Mesenchymal stem cell (in vitro differentiated cells and primary cell): ENCODE measurements at regions not wholly inside any gene's neighbourhood (a gene's known extent, or its start where the extent isn't known, plus 50 kb on each side); places are given as distances from the start of the nearest gene placed in this dataset.
"Not testable (repeated sequence)": the region's sequence is repeated elsewhere in the genome, so short reads cannot be mapped to it uniquely, and the experiment has no call there.

Source experiments
- DNase-seq: peaks from one replicate; pipeline ENCODE4 v3.0.0-alpha.2; 2013
- H2AFZ ChIP-seq: one replicate; pipeline ENCODE4 v1.6.1; 2013; ENCODE audit warnings: low read depth, mild to moderate bottlenecking, control low read depth, inconsistent platforms, low read length, moderate library complexity
- H2AK5ac ChIP-seq: 2 replicates; pipeline ENCODE4 v1.6.1; 2013; ENCODE audit warnings: low read length, moderate library complexity, mild to moderate bottlenecking, inconsistent platforms; ENCODE audit not compliant: severe bottlenecking
- H2BK120ac ChIP-seq: one replicate; pipeline ENCODE4 v1.6.1; 2013; ENCODE audit warnings: low read depth, mild to moderate bottlenecking, inconsistent platforms, low read length, moderate library complexity
- H2BK12ac ChIP-seq, 2 experiments: one replicate each; pipeline ENCODE4 v1.6.1; 2013; ENCODE audit warnings: inconsistent platforms in 2 of 2, low read length in 2 of 2, mild to moderate bottlenecking in 2 of 2, moderate library complexity in 2 of 2, control low read depth in 1 of 2
- H2BK15ac ChIP-seq: one replicate; pipeline ENCODE4 v1.6.1; 2013; ENCODE audit warnings: mild to moderate bottlenecking, low read depth, inconsistent platforms; ENCODE audit not compliant: poor library complexity, severe bottlenecking
- H2BK5ac ChIP-seq: 2 replicates; pipeline ENCODE4 v1.6.1; 2013; ENCODE audit warnings: low read depth, mild to moderate bottlenecking, low read length, control low read depth, inconsistent platforms; ENCODE audit not compliant: poor library complexity, severe bottlenecking
- H3K14ac ChIP-seq, 2 experiments: one replicate each; pipeline ENCODE4 v1.6.1; 2013; ENCODE audit warnings: inconsistent platforms in 2 of 2, low read length in 2 of 2, control low read depth in 1 of 2, mild to moderate bottlenecking in 1 of 2, moderate library complexity in 1 of 2
- H3K18ac ChIP-seq, 2 experiments: one replicate each; pipeline ENCODE4 v1.6.1; 2013; ENCODE audit warnings: inconsistent platforms in 2 of 2, low read length in 2 of 2, control low read depth in 1 of 2, low read depth in 1 of 2, mild to moderate bottlenecking in 1 of 2
- H3K23ac ChIP-seq, 2 experiments: one replicate each; pipeline ENCODE4 v1.6.1; 2013; ENCODE audit warnings: inconsistent platforms in 2 of 2, low read length in 2 of 2, mild to moderate bottlenecking in 2 of 2, moderate library complexity in 2 of 2, control low read depth in 1 of 2
- H3K27ac ChIP-seq: 2 replicates; pipeline ENCODE4 v1.5.1; 2013; ENCODE audit warnings: mild to moderate bottlenecking, moderate library complexity, low read length, control low read depth, inconsistent platforms; ENCODE audit not compliant: poor library complexity, severe bottlenecking
- H3K27me3 ChIP-seq, 2 experiments: 2 replicates each; pipeline versions ENCODE4 v1.6.1 to v1.7.0; 2013; ENCODE audit warnings: low read length in 2 of 2, mild to moderate bottlenecking in 2 of 2, moderate library complexity in 2 of 2, control low read depth in 1 of 2, inconsistent platforms in 1 of 2; ENCODE audit not compliant: control insufficient read depth in 1 of 2, insufficient read depth in 1 of 2
- H3K36me3 ChIP-seq, 2 experiments: 2 replicates each; pipeline versions ENCODE4 v1.6.1 to v1.7.0; 2013; ENCODE audit warnings: low read length in 2 of 2, control low read depth in 1 of 2, inconsistent platforms in 1 of 2, low read depth in 1 of 2, mild to moderate bottlenecking in 1 of 2; ENCODE audit not compliant: insufficient read depth in 2 of 2, control insufficient read depth in 1 of 2
- H3K4ac ChIP-seq, 2 experiments: one replicate each; pipeline ENCODE4 v1.6.1; 2013; ENCODE audit warnings: inconsistent platforms in 2 of 2, low read length in 2 of 2, mild to moderate bottlenecking in 2 of 2, moderate library complexity in 2 of 2, control low read depth in 1 of 2, low read depth in 1 of 2
- H3K4me1 ChIP-seq: 2 replicates; pipeline ENCODE4 v1.6.1; 2013; ENCODE audit warnings: low read depth, low read length, control low read depth; ENCODE audit not compliant: control insufficient read depth, insufficient read depth
- H3K4me2 ChIP-seq: 2 replicates; pipeline ENCODE4 v1.6.1; 2013; ENCODE audit warnings: low read length, mild to moderate bottlenecking, inconsistent platforms; ENCODE audit not compliant: poor library complexity, severe bottlenecking
- H3K4me3 ChIP-seq, 2 experiments: 2 replicates each; pipeline versions ENCODE4 v1.5.1 to v1.7.0; 2013; ENCODE audit warnings: low read length in 2 of 2, mild to moderate bottlenecking in 2 of 2, control low read depth in 1 of 2, low read depth in 1 of 2; ENCODE audit not compliant: insufficient read depth in 1 of 2
- H3K79me1 ChIP-seq: replicated peaks from 2 replicates; pipeline ENCODE4 v1.6.1; 2013; ENCODE audit warnings: mild to moderate bottlenecking, control low read depth, low read length, inconsistent platforms; ENCODE audit not compliant: poor library complexity, severe bottlenecking
- H3K9ac ChIP-seq: 2 replicates; pipeline ENCODE4 v1.7.0; 2013; ENCODE audit warnings: mild to moderate bottlenecking, low read length, moderate library complexity
- H3K9me3 ChIP-seq: 2 replicates; pipeline ENCODE4 v1.7.0; 2013; ENCODE audit warnings: mild to moderate bottlenecking, low read length; ENCODE audit not compliant: control insufficient read depth
- H4K8ac ChIP-seq: one replicate; pipeline ENCODE4 v1.6.1; 2013; ENCODE audit warnings: inconsistent platforms, mild to moderate bottlenecking, low read length, moderate library complexity
- H4K91ac ChIP-seq: one replicate; pipeline ENCODE4 v1.6.1; 2013; ENCODE audit warnings: mild to moderate bottlenecking, low read length, inconsistent platforms
- WGBS: methylation state at CpG from one replicate; pipeline ENCODE4 v1.1.7; 2013; ENCODE audit warnings: mixed read lengths; 5-methylcytosine and 5-hydroxymethylcytosine counted together

DNA sequence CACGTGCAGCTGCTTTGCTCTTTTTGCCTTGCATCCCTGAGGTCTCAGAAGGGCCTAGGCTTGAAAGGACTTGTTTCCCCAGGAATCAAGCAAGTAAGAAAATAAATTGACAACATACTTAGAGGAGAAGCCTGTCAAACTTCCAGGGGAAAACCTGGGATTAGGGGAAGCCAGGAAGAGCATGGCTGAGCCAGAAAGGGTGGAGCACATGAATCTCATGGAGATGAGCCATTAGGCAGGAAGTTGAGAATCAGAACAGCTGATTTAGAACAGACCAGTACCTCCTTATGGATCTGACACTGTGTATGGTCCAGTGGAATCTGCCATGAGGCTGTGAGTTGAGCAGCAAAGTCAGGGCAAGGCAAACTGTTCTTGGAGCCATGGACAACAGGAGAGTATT, 511.0 kb downstream of the RPIA start:
- H4K91ac ChIP-seq, H2BK120ac ChIP-seq, H2BK15ac ChIP-seq, H3K4me1 ChIP-seq, H3K27ac ChIP-seq, H4K8ac ChIP-seq, H3K4me3 ChIP-seq, H3K4ac ChIP-seq, H2BK5ac ChIP-seq, H3K9me3 ChIP-seq, H3K79me1 ChIP-seq, H3K27me3 ChIP-seq, H3K14ac ChIP-seq, H3K4me2 ChIP-seq, H3K23ac ChIP-seq, H2AFZ ChIP-seq, H3K18ac ChIP-seq, DNase-seq, H3K36me3 ChIP-seq, H3K9ac ChIP-seq, H2AK5ac ChIP-seq, H2BK12ac ChIP-seq: not testable (repeated sequence)
- 36% methylated on average over 1 of the region's 1 CpG for WGBS

DNA sequence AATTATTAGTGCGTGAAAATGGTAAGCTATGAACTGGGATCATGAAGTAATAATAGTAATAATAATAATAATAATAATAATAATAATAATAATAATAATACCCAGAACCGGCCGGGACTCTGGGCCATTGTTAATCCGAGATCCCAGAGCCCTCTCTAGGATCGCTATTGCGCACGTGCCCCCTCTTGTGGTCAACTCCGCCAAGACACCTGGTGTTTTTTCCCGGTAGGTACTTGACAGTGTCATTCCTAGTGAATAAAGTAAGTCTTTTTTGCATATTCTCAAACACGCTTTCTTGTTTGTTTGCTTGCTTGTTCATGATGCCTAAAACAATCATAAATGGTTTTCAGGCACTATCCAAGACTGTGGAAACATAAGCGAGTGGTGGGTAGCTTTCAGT, 513.7 kb downstream of the RPIA start:
- not testable (repeated sequence) for H3K79me1 ChIP-seq, H3K36me3 ChIP-seq, H2BK12ac ChIP-seq, H3K18ac ChIP-seq, H2BK120ac ChIP-seq, H3K4me2 ChIP-seq, H2AK5ac ChIP-seq, H3K27ac ChIP-seq, H3K23ac ChIP-seq, H4K91ac ChIP-seq, H3K9ac ChIP-seq, H3K14ac ChIP-seq, H4K8ac ChIP-seq, H3K4ac ChIP-seq, H3K27me3 ChIP-seq, H2BK5ac ChIP-seq, H2BK15ac ChIP-seq, DNase-seq, H2AFZ ChIP-seq, H3K9me3 ChIP-seq, H3K4me1 ChIP-seq, H3K4me3 ChIP-seq
- WGBS, result 27% methylated on average over 6 of the region's 11 CpGs

- H3K79me1 ChIP-seq, H3K4me3 ChIP-seq, H3K9me3 ChIP-seq, DNase-seq, H3K4me2 ChIP-seq, H3K18ac ChIP-seq, H3K4me1 ChIP-seq, H2BK5ac ChIP-seq, H2BK15ac ChIP-seq, H4K91ac ChIP-seq, H3K4ac ChIP-seq, H2BK12ac ChIP-seq, H2AFZ ChIP-seq, H3K27ac ChIP-seq, H3K27me3 ChIP-seq, H3K36me3 ChIP-seq, H2AK5ac ChIP-seq, H3K14ac ChIP-seq, H4K8ac ChIP-seq, H3K23ac ChIP-seq, H2BK120ac ChIP-seq: not testable (repeated sequence)
- 78% methylated on average over 6 of the region's 9 CpGs for WGBS
- peak overlapping the region; percentile 69 for H3K9ac ChIP-seq
Observed at GRCh38 chr2:89208144-89208932, 516.9 kb downstream of the RPIA start.

DNA sequence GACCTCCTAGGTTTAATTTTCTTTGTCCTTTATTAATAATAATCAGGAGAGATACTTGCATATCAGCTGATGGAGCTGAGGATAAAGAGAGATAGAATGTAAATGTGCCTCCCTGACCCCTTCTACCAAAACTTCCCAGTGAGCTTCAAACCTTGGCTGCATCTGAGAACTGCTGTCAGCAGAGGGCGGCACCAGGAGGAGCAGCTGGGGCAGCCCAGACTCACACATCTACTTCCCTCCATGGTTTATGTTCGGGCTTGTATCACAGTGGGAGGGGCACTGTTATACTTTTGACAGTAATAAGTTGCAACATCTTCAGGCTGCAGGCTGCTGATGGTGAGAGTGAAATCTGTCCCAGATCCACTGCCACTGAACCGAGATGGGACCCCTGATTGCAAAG, 521.7 kb downstream of the RPIA start:
- not testable (repeated sequence) for H3K4ac ChIP-seq, H2BK5ac ChIP-seq, H3K4me2 ChIP-seq, H3K14ac ChIP-seq, H2AK5ac ChIP-seq, H3K9ac ChIP-seq, DNase-seq, H3K27ac ChIP-seq, H3K9me3 ChIP-seq, H2BK15ac ChIP-seq, H3K36me3 ChIP-seq, H2BK120ac ChIP-seq, H3K27me3 ChIP-seq, H3K4me3 ChIP-seq, H4K91ac ChIP-seq, H3K79me1 ChIP-seq, H2AFZ ChIP-seq, H3K4me1 ChIP-seq, H4K8ac ChIP-seq, H2BK12ac ChIP-seq, H3K18ac ChIP-seq, H3K23ac ChIP-seq
- 0% methylated on average over 1 of the region's 3 CpGs for WGBS
